GM13977 (cell line): ENCODE measurements at regions not wholly inside any gene's neighbourhood (a gene's known extent, or its start where the extent isn't known, plus 50 kb on each side); places are given as distances from the start of the nearest gene placed in this dataset.

Source experiments
- DNase-seq: peaks from one replicate; pipeline ENCODE4 v3.0.0; 2012; ENCODE audit warnings: low spot score
- CTCF ChIP-seq: IDR thresholded peaks from 2 replicates; pipeline ENCODE4 v1.5.1; 2012; ENCODE audit warnings: mild to moderate bottlenecking, control low read depth; ENCODE audit not compliant: insufficient read depth; ENCODE audit errors: extremely low read depth, missing control alignments
- in situ Hi-C: fragments of 300-500 bp; cut with MboI; formaldehyde crosslinking; loops from one replicate; pipeline ENCODE4 v1.12.0; 2022; ENCODE audit warnings: low sequenced_read_pairs, low pct_unique_long_range_greater_than_20kb, mixed read lengths, inconsistent platforms; ENCODE audit not compliant: unreplicated experiment

- no peak for TF ChIP-seq CTCF
- in situ Hi-C loops = no loop called here
- DNase-seq = no peak
These were observed 1070.2 kb upstream of the TENM3 start for GRCh38 chr4:181173046-181173445.

GRCh38 chr4:181176306-181176705, 1066.9 kb upstream of the TENM3 start:
- TF ChIP-seq CTCF = no peak
- no peak for DNase-seq
- in situ Hi-C loops = no loop called here

- no peak for DNase-seq
- in situ Hi-C loops = no loop called here
- no peak for TF ChIP-seq CTCF
These were observed 1061.9 kb upstream of the TENM3 start for GRCh38 chr4:181181331-181181730.

- TF ChIP-seq CTCF = no peak
These were observed 1053.5 kb upstream of the TENM3 start for GRCh38 chr4:181189751-181190150.

GRCh38 chr4:181193131-181193930, 1049.9 kb upstream of the TENM3 start:
- in situ Hi-C loops = no loop called here
- TF ChIP-seq CTCF = no peak
- DNase-seq = no peak

More at GRCh38 chr4:181189751-181190150, 1053.5 kb upstream of the TENM3 start:
- DNase-seq = no peak
- in situ Hi-C loops = no loop called here

- no peak for DNase-seq
- TF ChIP-seq CTCF = no peak
- in situ Hi-C loops = no loop called here
These were observed 1049.1 kb upstream of the TENM3 start for GRCh38 chr4:181194096-181194495.
